HG02970 (cell line): ENCODE measurements at regions not wholly inside any gene's neighbourhood (a gene's known extent, or its start where the extent isn't known, plus 50 kb on each side); places are given as distances from the start of the nearest gene placed in this dataset.

Experiments used
- ATAC-seq: cut with Tn5 transposase; IDR thresholded peaks from one replicate; pipeline ENCODE4 v1.9.1; 2021; ENCODE audit warnings: mild to moderate bottlenecking, moderate library complexity, moderate number of reproducible peaks; ENCODE audit not compliant: unreplicated experiment, low FRiP score

- no peak for ATAC-seq
Observed at GRCh38 chr9:118618084-118618483, 751.2 kb downstream of the BRINP1 start.

GRCh38 chr9:118618849-118619248, 750.4 kb downstream of the BRINP1 start:
- no peak for ATAC-seq

DNA sequence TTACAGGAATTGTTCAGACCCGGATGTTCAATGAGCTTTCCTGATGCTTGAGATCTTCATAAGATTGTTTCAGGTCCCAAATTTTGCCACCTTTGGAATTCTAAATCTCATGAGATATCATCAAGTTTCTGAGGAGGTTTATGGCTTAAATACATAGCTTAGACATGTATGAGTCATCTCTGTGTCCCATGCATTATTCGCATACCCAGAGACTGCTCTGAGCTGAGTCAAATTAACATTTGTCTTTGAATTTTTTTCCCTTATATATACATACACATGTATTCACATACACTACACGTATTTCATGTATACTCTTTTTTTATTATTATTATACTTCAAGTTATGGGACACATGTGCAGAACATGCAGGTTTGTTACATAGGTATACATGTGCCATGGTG, 744.6 kb downstream of the BRINP1 start:
- no peak for ATAC-seq

DNA sequence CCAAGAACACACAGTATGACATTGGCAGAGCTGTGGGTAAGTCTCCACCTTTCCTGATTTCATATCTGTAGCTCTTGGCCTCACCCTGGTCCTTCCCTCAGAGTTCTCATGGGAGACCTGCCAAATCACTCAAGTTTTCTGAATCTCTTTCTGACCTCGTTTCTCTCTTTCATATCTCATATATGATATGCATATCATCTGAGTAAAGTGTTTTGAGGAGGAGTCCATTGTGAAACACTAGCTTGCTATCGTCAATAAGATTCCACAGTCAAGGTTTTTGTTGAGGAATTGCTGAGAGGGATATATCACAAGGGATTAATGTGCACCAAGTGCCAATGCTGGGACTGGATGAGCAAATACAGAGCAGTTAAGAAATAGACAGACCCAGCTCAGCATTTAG, 739.2 kb downstream of the BRINP1 start:
- no peak for ATAC-seq

DNA sequence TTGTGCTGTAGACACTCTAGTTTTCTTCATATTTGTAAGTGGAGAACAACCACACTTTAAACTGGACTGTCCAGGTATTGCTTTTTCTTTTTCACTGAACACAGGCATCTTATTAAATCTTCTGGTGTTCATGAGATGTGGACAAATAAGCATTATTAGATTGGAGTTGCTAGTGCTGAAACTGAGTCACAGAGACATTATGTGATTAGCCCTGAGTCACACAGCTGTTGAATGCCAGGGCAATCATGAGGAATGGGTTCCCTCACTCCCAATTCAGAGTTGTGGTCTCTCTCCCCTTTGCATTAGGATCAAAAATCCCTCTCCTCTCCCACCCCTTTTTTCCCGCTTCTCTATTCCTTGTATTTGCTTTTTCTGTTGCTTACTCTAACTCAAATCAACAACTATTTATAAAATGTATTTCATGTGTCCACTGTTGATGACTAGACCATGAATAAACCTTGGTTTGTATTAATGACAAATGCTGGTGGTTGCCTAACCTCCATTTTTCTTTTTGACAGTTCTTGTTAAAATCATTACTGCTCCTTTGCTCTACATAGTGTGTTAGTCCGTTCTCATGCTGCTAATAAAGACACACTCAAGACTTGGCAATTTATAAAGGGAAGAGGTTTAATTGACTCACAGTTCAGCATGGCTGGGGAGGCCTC, 738.2 kb downstream of the BRINP1 start:
- ATAC-seq = no peak

GRCh38 chr9:118631956-118632355, 737.3 kb downstream of the BRINP1 start:
- no peak for ATAC-seq

DNA sequence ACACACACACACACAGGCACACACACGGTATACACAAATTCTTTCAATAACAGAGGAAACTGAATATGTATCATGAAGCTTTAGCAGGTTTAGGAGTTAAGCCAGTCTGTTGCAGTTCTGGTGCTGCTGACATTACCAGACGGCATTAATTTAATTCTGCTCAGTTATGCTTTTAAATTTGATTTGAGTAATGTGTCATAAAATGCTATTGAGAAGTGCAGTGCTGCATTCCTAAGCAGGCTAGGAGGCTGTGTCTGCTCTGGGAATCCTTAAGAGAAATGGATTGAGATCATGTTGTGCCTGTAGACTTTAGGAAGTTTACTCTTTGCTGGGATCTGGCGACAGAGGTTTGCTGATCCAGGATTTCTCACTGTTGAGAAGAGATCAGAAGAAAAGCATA, 733.8 kb downstream of the BRINP1 start:
- no peak for ATAC-seq

DNA sequence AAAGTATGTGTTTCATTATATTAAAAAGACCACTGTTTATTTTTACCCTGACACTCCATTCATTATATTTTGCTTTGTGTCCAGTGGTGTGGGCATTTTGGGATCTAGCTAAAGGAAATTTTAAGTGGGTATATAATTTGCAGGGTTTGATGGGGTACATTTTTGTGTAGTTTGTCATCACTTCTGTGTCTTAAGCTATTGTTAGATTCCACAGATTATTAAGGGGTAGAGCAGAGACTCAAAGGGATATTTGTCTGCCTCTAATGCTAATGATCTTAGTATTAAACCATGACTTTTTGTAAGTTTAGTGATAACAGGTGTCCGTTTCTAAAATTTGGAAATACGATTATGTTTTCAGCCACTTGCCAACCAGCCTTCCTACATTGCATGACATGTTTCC, 731.6 kb downstream of the BRINP1 start:
- ATAC-seq = no peak

GRCh38 chr9:118640836-118641560, 728.2 kb downstream of the BRINP1 start:
- ATAC-seq = no peak

DNA sequence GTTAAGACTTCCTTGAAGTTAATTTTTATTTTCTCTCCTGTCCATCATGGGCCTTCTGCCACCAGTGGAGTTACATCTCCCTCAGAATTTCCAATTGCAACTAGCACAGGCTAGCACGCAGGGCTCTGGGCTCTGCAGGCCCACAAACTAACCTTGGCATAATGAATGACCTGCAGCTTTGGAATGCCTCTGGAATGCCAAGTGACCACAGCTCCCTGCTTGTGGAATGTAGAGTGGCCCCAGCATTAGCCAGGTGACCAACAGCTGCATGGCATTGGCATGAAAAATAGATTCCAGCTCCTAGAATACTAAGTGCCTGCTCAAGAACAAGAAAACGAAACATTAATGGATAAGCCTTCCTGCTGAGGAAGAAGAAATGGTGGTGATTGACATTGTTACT, 726.1 kb downstream of the BRINP1 start:
- no peak for ATAC-seq

GRCh38 chr9:118644066-118644465, 725.2 kb downstream of the BRINP1 start:
- no peak for ATAC-seq

GRCh38 chr9:118647331-118647730, 721.9 kb downstream of the BRINP1 start:
- no peak for ATAC-seq

- ATAC-seq = no peak
Observed at GRCh38 chr9:118650417-118650816, 718.8 kb downstream of the BRINP1 start.

DNA sequence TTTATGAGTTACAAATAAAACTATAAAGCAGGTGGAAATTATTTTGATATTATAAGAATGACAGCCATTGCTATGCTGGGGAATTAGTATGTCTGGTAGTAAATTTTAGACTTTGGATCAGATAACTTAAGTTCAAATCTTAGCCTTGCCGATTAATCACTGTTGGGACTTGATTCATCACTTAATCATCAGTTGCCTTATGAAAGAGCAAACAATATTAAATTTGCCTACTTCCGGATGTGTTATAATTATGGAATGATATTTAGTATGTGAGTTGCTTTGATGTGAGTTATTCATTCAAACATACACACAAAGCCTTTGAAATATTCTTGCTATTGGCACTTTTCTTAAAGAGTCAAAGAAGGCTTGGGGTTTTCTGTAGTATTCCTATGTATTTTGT, 717.7 kb downstream of the BRINP1 start:
- ATAC-seq = no peak

- ATAC-seq = no peak
Observed at GRCh38 chr9:118652258-118652657, 717.0 kb downstream of the BRINP1 start.

- ATAC-seq = no peak
Observed at GRCh38 chr9:118652912-118653311, 716.3 kb downstream of the BRINP1 start.

DNA sequence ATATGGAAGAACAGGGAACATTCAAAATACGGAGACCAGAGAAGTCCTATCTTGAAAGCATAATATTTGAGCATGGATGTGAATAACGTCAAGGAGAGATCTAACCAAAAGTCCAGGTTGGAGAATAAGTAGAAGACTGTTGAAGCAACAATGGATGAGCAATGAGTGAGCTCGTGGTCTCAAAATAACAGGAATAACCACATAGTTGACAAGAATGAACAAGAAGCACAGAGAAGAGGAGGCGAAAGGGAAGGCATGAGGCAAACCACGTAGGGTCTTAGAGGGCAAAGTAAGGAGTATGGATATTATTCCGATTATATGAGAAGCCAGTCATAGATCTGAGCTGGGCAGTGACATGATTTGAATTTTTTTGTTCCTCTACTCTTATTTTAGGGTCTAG, 710.2 kb downstream of the BRINP1 start:
- no peak for ATAC-seq

- no peak for ATAC-seq
Observed at GRCh38 chr9:118665226-118665919, 703.9 kb downstream of the BRINP1 start.

- ATAC-seq = no peak
Observed at GRCh38 chr9:118670011-118670953, 699.0 kb downstream of the BRINP1 start.

DNA sequence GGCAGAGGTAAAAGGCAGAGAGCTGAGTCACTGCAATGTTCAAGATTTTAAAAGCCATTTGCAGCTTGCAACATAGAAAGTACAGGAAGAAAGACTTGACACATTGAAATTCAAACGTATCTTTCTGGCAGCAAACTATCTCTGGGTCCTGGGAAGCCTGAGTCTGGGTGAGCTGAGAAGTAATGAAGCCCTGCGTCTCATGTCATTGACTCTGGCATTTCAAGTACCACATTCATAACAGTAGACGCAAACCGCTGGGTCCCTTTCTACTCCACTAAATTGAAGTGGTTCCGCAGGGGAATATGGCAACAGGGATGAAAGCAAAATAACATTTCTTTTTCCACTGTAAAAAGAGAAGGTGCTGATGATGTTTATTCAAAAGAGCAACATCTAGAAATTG, 694.3 kb downstream of the BRINP1 start:
- no peak for ATAC-seq
